Gastrocnemius medialis (tissue), 4 donors: ENCODE measurements at regions not wholly inside any gene's neighbourhood (a gene's known extent, or its start where the extent isn't known, plus 50 kb on each side); places are given as distances from the start of the nearest gene placed in this dataset.

Source experiments
- ATAC-seq, 2 donors: fragments of 150-250 bp; one replicate each; pipeline ENCODE4 v1.9.1; 2016
- DNase-seq, 2 donors: peaks; one replicate each; pipeline ENCODE4 v3.0.0-alpha.2; 2019
- H3K27ac ChIP-seq, 4 donors: fragments of 200-600 bp; sonication (generic); 1 replicate in 1 of 4; 2 replicates in 3 of 4; pipeline ENCODE4 v1.5.1; 2016 to 2018; ENCODE audit warnings: mild to moderate bottlenecking in 2 of 4, moderate library complexity in 1 of 4
- H3K27me3 ChIP-seq, 3 donors: fragments of 200-600 bp; sonication (generic) in 2 of 3; 1 replicate in 1 of 3; 2 replicates in 2 of 3; pipeline versions ENCODE4 v1.5.1 to v1.6.0; 2016 to 2019; ENCODE audit warnings: mild to moderate bottlenecking in 1 of 3, moderate library complexity in 1 of 3
- H3K36me3 ChIP-seq, 2 donors: fragments of 200-600 bp; sonication (generic) in 1 of 2; one replicate each; pipeline ENCODE4 v1.5.1; 2017 to 2018
- H3K4me1 ChIP-seq, 2 donors: fragments of 200-600 bp; sonication (generic) in 1 of 2; one replicate each; pipeline ENCODE4 v1.5.1; 2016 to 2017; ENCODE audit warnings: mild to moderate bottlenecking in 2 of 2
- H3K4me3 ChIP-seq, 4 donors: fragments of 200-600 bp; sonication (generic) in 3 of 4; 1 replicate in 1 of 4; 2 replicates in 3 of 4; pipeline ENCODE4 v1.5.1; 2016 to 2019; ENCODE audit warnings: mild to moderate bottlenecking in 2 of 4
- H3K9me3 ChIP-seq, 3 donors: fragments of 200-600 bp; sonication (generic) in 2 of 3; 1 replicate in 1 of 3; 2 replicates in 2 of 3; pipeline ENCODE4 v1.5.1; 2016 to 2019
- POLR2A ChIP-seq, 2 donors: fragments of 450-650 bp; IDR thresholded peaks; one replicate each; pipeline ENCODE4 v1.6.1; 2017; ENCODE audit warnings: antibody characterized with exemption in 2 of 2, mild to moderate bottlenecking in 2 of 2, moderate library complexity in 2 of 2
- in situ Hi-C, 4 donors: fragments of 200-750 bp; cut with MboI; loops; one replicate each; pipeline versions ENCODE4 v1.15.0 to v1.8.0; 2017; ENCODE audit warnings: low sequenced_read_pairs in 4 of 4
- intact Hi-C: fragments of 100-400 bp; cut with DNase I; formaldehyde crosslinking; loops from one replicate; pipeline ENCODE4 v1.15.1; 2023; ENCODE audit warnings: low total_unique reads
- TF ChIP-seq, protein P1 (sequence below), 5 experiments: fragments of 450-650 bp in 3 of 5; fragments of 200-600 bp in 2 of 5; sonication (generic) in 2 of 5; IDR thresholded peaks in 4 of 5; conservative IDR thresholded peaks in 1 of 5; 1 replicate in 4 of 5; 2 replicates in 1 of 5; pipeline ENCODE4 v1.5.1; 2016 to 2019; ENCODE audit warnings: antibody characterized with exemption in 5 of 5, mild to moderate bottlenecking in 3 of 5, moderate library complexity in 3 of 5

DNA sequence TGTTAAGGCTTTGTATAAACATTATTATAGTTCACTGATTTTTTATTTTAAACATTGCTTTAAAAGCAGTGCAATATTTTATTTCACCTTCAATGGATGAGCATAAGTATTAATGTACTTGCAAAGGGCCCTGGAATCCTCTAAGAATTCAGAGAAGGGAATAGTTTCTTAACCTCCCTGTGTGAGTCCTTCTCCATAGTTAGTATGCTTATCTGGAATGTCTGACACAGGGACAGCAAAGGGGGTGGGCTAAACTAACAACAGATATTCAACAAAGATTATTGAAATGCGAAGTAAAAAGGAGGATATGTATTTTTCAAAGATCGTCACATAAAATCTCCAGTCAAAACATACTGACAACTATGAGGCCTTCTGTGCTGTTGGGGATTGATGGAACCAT, 300.4 kb downstream of the CENPW start:
- intact Hi-C loops = no loop called here
- no peak overlapping the region for H3K27ac ChIP-seq
- in situ Hi-C loops = no loop called here
- H3K4me1 ChIP-seq = no peaks in the 10 kb centered on the region
- ATAC-seq = no peak
- no peaks in the 10 kb centered on the region for H3K9me3 ChIP-seq
- no peak overlapping the region for H3K4me3 ChIP-seq
- no peak for DNase-seq
- H3K36me3 ChIP-seq = no peaks in the 10 kb centered on the region
- no peaks in the 10 kb centered on the region for H3K27me3 ChIP-seq
- no peak for TF ChIP-seq POLR2A (IDR thresholded peaks at IDR 0.05)
- TF ChIP-seq, protein P1, sequence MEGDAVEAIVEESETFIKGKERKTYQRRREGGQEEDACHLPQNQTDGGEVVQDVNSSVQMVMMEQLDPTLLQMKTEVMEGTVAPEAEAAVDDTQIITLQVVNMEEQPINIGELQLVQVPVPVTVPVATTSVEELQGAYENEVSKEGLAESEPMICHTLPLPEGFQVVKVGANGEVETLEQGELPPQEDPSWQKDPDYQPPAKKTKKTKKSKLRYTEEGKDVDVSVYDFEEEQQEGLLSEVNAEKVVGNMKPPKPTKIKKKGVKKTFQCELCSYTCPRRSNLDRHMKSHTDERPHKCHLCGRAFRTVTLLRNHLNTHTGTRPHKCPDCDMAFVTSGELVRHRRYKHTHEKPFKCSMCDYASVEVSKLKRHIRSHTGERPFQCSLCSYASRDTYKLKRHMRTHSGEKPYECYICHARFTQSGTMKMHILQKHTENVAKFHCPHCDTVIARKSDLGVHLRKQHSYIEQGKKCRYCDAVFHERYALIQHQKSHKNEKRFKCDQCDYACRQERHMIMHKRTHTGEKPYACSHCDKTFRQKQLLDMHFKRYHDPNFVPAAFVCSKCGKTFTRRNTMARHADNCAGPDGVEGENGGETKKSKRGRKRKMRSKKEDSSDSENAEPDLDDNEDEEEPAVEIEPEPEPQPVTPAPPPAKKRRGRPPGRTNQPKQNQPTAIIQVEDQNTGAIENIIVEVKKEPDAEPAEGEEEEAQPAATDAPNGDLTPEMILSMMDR (IDR thresholded peaks at IDR 0.05 in 4 of 5, conservative IDR thresholded peaks at IDR 0.05 in 1 of 5) = no peak

DNA sequence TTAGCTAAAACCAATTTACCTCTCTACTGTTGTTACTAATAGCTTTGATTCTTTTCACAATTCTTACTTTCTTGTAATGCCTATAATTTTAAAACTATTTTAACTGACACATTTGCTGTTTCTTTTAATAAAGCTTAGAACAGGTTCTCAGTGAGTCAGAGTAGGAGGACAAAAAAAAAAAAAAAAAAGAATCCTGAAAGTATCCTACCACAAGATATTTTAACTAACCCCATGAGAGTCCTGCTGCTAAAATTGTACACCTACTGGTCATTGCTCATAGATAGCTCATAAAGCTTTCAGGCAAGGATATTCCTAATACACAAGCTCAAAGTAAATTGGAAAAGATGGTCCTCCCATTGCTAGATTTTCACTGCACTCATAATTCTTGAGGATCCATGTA, 301.0 kb downstream of the CENPW start:
- in situ Hi-C loops (no loop called here), intact Hi-C loops (no loop called here)
- no peaks in the 10 kb centered on the region for H3K9me3 ChIP-seq
- H3K27me3 ChIP-seq = no peaks in the 10 kb centered on the region
- ATAC-seq (no peak), DNase-seq (no peak)
- H3K27ac ChIP-seq = no peak overlapping the region
- no peaks in the 10 kb centered on the region for H3K4me1 ChIP-seq
- no peak for TF ChIP-seq POLR2A (IDR thresholded peaks at IDR 0.05)
- TF ChIP-seq, protein P1 (IDR thresholded peaks at IDR 0.05 in 4 of 5, conservative IDR thresholded peaks at IDR 0.05 in 1 of 5) = no peak
- no peak overlapping the region for H3K4me3 ChIP-seq
- no peaks in the 10 kb centered on the region for H3K36me3 ChIP-seq

DNA sequence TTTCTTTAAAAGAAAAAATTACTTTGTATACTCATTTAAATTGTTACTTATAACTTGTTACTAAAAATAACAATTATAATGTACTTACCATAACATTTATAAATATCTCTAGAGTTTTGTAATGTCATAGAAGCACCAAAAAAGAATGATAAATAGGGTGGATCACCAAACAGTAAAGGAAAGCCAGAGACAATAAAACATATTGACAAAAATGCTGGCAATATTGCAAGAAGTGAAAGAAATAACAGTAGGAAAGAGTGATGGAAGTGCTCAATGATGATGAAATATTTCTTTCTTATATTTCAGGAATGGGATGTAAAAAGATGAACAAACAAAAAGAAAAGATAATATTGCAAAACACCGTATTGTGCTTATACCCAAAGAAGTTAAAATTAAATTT, 301.7 kb downstream of the CENPW start:
- Histone ChIP-seq H3K27me3 (no peaks in the 10 kb centered on the region), H3K4me1 (no peaks in the 10 kb centered on the region), H3K9me3 (no peaks in the 10 kb centered on the region), H3K27ac (no peak overlapping the region), H3K4me3 (no peak overlapping the region), H3K36me3 (no peaks in the 10 kb centered on the region)
- intact Hi-C loops = no loop called here
- DNase-seq = no peak
- ATAC-seq = no peak
- in situ Hi-C loops = no loop called here
- no peak for TF ChIP-seq POLR2A (IDR thresholded peaks at IDR 0.05)
- TF ChIP-seq, protein P1 (IDR thresholded peaks at IDR 0.05 in 4 of 5, conservative IDR thresholded peaks at IDR 0.05 in 1 of 5) = no peak

DNA sequence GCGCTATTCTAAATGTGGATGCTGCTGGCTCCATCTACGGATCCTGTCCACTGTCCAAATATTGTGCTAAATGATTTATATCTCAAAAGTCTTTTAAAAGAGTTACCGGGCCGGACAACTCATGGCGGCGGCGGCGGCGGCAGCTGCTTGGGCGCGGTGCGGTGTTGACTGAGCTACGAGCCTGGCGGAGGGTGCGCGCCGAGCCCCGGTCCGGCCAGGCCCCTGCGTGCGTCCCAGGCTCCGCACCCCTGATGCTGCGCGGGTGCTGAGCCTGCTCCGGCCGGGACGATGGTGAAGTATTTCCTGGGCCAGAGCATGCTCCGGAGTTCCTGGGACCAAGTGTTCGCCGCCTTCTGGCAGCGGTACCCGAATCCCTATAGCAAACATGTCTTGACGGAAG, 303.4 kb downstream of the CENPW start:
- Histone ChIP-seq H3K36me3 (no peaks in the 10 kb centered on the region), H3K27ac (no peak overlapping the region), H3K4me1 (no peaks in the 10 kb centered on the region), H3K4me3 (no peak overlapping the region), H3K9me3 (no peaks in the 10 kb centered on the region), H3K27me3 (no peaks in the 10 kb centered on the region)
- ATAC-seq (no peak), DNase-seq (no peak)
- in situ Hi-C loops = no loop called here
- TF ChIP-seq, protein P1 (IDR thresholded peaks at IDR 0.05 in 4 of 5, conservative IDR thresholded peaks at IDR 0.05 in 1 of 5) = no peak
- no peak for TF ChIP-seq POLR2A (IDR thresholded peaks at IDR 0.05)
- intact Hi-C loops = no loop called here

DNA sequence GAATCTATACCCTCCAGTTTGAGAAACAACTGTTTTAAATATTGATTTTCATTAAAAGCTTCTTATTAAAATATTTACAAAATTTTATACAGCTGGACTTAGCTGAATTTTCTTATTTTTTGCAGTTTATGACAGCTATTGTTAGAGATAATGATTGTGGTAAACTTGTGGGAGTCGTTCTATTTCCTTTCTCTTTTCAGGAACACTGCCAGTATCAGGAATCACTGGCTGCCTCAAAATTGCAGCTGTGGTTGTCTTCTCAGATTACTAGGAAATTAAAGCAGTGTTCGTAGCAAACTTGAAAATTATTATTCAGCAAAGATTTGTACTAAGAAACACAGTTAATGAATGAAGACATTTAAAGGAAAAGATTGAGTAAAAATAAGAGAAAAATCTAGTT, 311.0 kb downstream of the CENPW start:
- Histone ChIP-seq H3K4me3 (no peak overlapping the region), H3K4me1 (no peaks in the 10 kb centered on the region), H3K36me3 (no peaks in the 10 kb centered on the region), H3K9me3 (no peaks in the 10 kb centered on the region), H3K27me3 (no peaks in the 10 kb centered on the region), H3K27ac (no peak overlapping the region)
- in situ Hi-C loops = no loop called here
- TF ChIP-seq, protein P1 (IDR thresholded peaks at IDR 0.05 in 4 of 5, conservative IDR thresholded peaks at IDR 0.05 in 1 of 5) = no peak
- TF ChIP-seq POLR2A (IDR thresholded peaks at IDR 0.05) = no peak
- intact Hi-C loops = no loop called here
- DNase-seq = no peak
- no peak for ATAC-seq
